Activated naive CD8-positive, alpha-beta T cell treated with anti-CD3 and anti-CD28 coated beads, Interleukin-2, amount 10 ng/mL, durations not matched to agents 7 days and 5 days (primary cell): ENCODE measurements at regions not wholly inside any gene's neighbourhood (a gene's known extent, or its start where the extent isn't known, plus 50 kb on each side); places are given as distances from the start of the nearest gene placed in this dataset.

Experiments used
- ATAC-seq: fragments of 150-1000 bp; cut with Tn5 transposase; one replicate; pipeline ENCODE4 v1.10.0; 2021; ENCODE audit warnings: low read depth, moderate library complexity
- POLR2A ChIA-PET: fragments of 350-600 bp; sonication (Branson Sonifier 250); formaldehyde crosslinking; loops from one replicate; lab custom pipeline; 2021; ENCODE audit warnings: antibody characterized with exemption; lab: Charles Lee
- DNase-seq: peaks from one replicate; pipeline ENCODE4 v3.0.0; 2021
- H3K27ac Mint-ChIP-seq: one replicate; pipeline ENCODE4 v1.8.0; 2022; ENCODE audit warnings: mild to moderate bottlenecking, mixed read lengths
- H3K27me3 Mint-ChIP-seq: one replicate; pipeline ENCODE4 v1.8.0; 2022; ENCODE audit warnings: mild to moderate bottlenecking, moderate library complexity, mixed read lengths
- H3K36me3 Mint-ChIP-seq: one replicate; pipeline ENCODE4 v1.8.0; 2021; ENCODE audit warnings: mild to moderate bottlenecking, mixed read lengths
- H3K4me1 Mint-ChIP-seq: one replicate; pipeline ENCODE4 v1.8.0; 2021; ENCODE audit warnings: mixed read lengths
- H3K4me3 Mint-ChIP-seq: one replicate; pipeline ENCODE4 v1.8.0; 2022; ENCODE audit warnings: mild to moderate bottlenecking, moderate library complexity, mixed read lengths
- H3K9me3 Mint-ChIP-seq: one replicate; pipeline ENCODE4 v1.8.0; 2021; ENCODE audit warnings: mixed read lengths

- Mint-ChIP-seq H3K9me3 (no peaks in the 10 kb centered on the region), H3K27me3 (peaks cover 4% of the 10 kb centered on the region), H3K36me3 (no peaks in the 10 kb centered on the region), H3K27ac (no peak overlapping the region), H3K4me3 (no peak overlapping the region), H3K4me1 (no peaks in the 10 kb centered on the region)
- DNase-seq (no peak), ATAC-seq (no peak)
- POLR2A ChIA-PET, result no interaction called here
These were observed 181.2 kb downstream of the NR4A2 start for GRCh38 chr2:156151351-156151750.

- no peak overlapping the region for H3K27ac Mint-ChIP-seq
- H3K27me3 Mint-ChIP-seq, result no peaks in the 10 kb centered on the region
- H3K4me3 Mint-ChIP-seq, result no peak overlapping the region
- ATAC-seq (no peak), DNase-seq (no peak)
- no peaks in the 10 kb centered on the region for H3K9me3 Mint-ChIP-seq
- no peaks in the 10 kb centered on the region for H3K36me3 Mint-ChIP-seq
- no peaks in the 10 kb centered on the region for H3K4me1 Mint-ChIP-seq
- POLR2A ChIA-PET, result no interaction called here
These were observed 184.8 kb downstream of the NR4A2 start for GRCh38 chr2:156147594-156148330.

GRCh38 chr2:156145976-156146375 lies 186.5 kb downstream of the NR4A2 start:
- no peak for ATAC-seq
- Mint-ChIP-seq H3K4me1 (no peaks in the 10 kb centered on the region), H3K27ac (no peak overlapping the region), H3K4me3 (no peak overlapping the region), H3K9me3 (no peaks in the 10 kb centered on the region), H3K36me3 (no peaks in the 10 kb centered on the region), H3K27me3 (no peaks in the 10 kb centered on the region)
- POLR2A ChIA-PET, result no interaction called here
- no peak for DNase-seq

GRCh38 chr2:156145469-156145868 lies 187.1 kb downstream of the NR4A2 start:
- H3K4me1 Mint-ChIP-seq, result no peaks in the 10 kb centered on the region
- H3K27me3 Mint-ChIP-seq, result no peaks in the 10 kb centered on the region
- H3K36me3 Mint-ChIP-seq, result no peaks in the 10 kb centered on the region
- DNase-seq (no peak), ATAC-seq (no peak)
- H3K9me3 Mint-ChIP-seq, result no peaks in the 10 kb centered on the region
- no peak overlapping the region for H3K27ac Mint-ChIP-seq
- POLR2A ChIA-PET, result no interaction called here
- no peak overlapping the region for H3K4me3 Mint-ChIP-seq

GRCh38 chr2:156136566-156136965 lies 196.0 kb downstream of the NR4A2 start:
- H3K4me1 Mint-ChIP-seq, result no peaks in the 10 kb centered on the region
- no peak overlapping the region for H3K4me3 Mint-ChIP-seq
- no peaks in the 10 kb centered on the region for H3K27me3 Mint-ChIP-seq
- no peak for DNase-seq
- ATAC-seq, result no peak
- POLR2A ChIA-PET, result no interaction called here
- no peak overlapping the region for H3K27ac Mint-ChIP-seq
- no peaks in the 10 kb centered on the region for H3K36me3 Mint-ChIP-seq
- H3K9me3 Mint-ChIP-seq, result no peaks in the 10 kb centered on the region

GRCh38 chr2:156134887-156135286 lies 197.6 kb downstream of the NR4A2 start:
- no peak for ATAC-seq
- Mint-ChIP-seq H3K36me3 (no peaks in the 10 kb centered on the region), H3K4me1 (no peaks in the 10 kb centered on the region), H3K4me3 (no peak overlapping the region), H3K9me3 (no peaks in the 10 kb centered on the region), H3K27ac (no peak overlapping the region), H3K27me3 (peaks cover under 1% of the 10 kb centered on the region)
- POLR2A ChIA-PET, result no interaction called here
- DNase-seq, result no peak

GRCh38 chr2:156132941-156133340 lies 199.6 kb downstream of the NR4A2 start:
- H3K36me3 Mint-ChIP-seq, result no peaks in the 10 kb centered on the region
- H3K9me3 Mint-ChIP-seq, result no peaks in the 10 kb centered on the region
- H3K27ac Mint-ChIP-seq, result no peak overlapping the region
- H3K4me3 Mint-ChIP-seq, result no peak overlapping the region
- ATAC-seq (no peak), DNase-seq (no peak)
- POLR2A ChIA-PET, result no interaction called here
- peaks cover 2% of the 10 kb centered on the region for H3K27me3 Mint-ChIP-seq
- H3K4me1 Mint-ChIP-seq, result no peaks in the 10 kb centered on the region

GRCh38 chr2:156132130-156132529 lies 200.4 kb downstream of the NR4A2 start:
- Mint-ChIP-seq H3K4me1 (no peaks in the 10 kb centered on the region), H3K4me3 (no peak overlapping the region), H3K9me3 (no peaks in the 10 kb centered on the region), H3K36me3 (no peaks in the 10 kb centered on the region), H3K27me3 (peaks cover 2% of the 10 kb centered on the region), H3K27ac (no peak overlapping the region)
- ATAC-seq (no peak), DNase-seq (no peak)
- POLR2A ChIA-PET, result no interaction called here

GRCh38 chr2:156129227-156129626 lies 203.3 kb downstream of the NR4A2 start:
- no peak for DNase-seq
- Mint-ChIP-seq H3K4me3 (no peak overlapping the region), H3K27ac (no peak overlapping the region), H3K9me3 (no peaks in the 10 kb centered on the region), H3K4me1 (no peaks in the 10 kb centered on the region), H3K27me3 (peaks cover 2% of the 10 kb centered on the region), H3K36me3 (no peaks in the 10 kb centered on the region)
- ATAC-seq, result no peak
- POLR2A ChIA-PET, result no interaction called here

GRCh38 chr2:156125018-156125417 lies 207.5 kb downstream of the NR4A2 start:
- DNase-seq, result no peak
- POLR2A ChIA-PET, result no interaction called here
- Mint-ChIP-seq H3K36me3 (no peaks in the 10 kb centered on the region), H3K9me3 (no peaks in the 10 kb centered on the region), H3K4me1 (no peaks in the 10 kb centered on the region), H3K27ac (no peak overlapping the region), H3K27me3 (peaks cover 2% of the 10 kb centered on the region), H3K4me3 (no peak overlapping the region)
- ATAC-seq, result no peak

- no peak overlapping the region for H3K27ac Mint-ChIP-seq
- H3K4me3 Mint-ChIP-seq, result no peak overlapping the region
- DNase-seq (no peak), ATAC-seq (no peak)
- no peaks in the 10 kb centered on the region for H3K9me3 Mint-ChIP-seq
- POLR2A ChIA-PET, result no interaction called here
- H3K4me1 Mint-ChIP-seq, result no peaks in the 10 kb centered on the region
- no peaks in the 10 kb centered on the region for H3K27me3 Mint-ChIP-seq
- H3K36me3 Mint-ChIP-seq, result no peaks in the 10 kb centered on the region
These were observed 208.1 kb downstream of the NR4A2 start for GRCh38 chr2:156124458-156124857.

- Mint-ChIP-seq H3K4me1 (no peaks in the 10 kb centered on the region), H3K27me3 (no peaks in the 10 kb centered on the region), H3K36me3 (no peaks in the 10 kb centered on the region), H3K9me3 (peaks cover 6% of the 10 kb centered on the region), H3K4me3 (no peak overlapping the region), H3K27ac (no peak overlapping the region)
- POLR2A ChIA-PET, result no interaction called here
- no peak for DNase-seq
- ATAC-seq, result no peak
These were observed 213.6 kb downstream of the NR4A2 start for GRCh38 chr2:156118753-156119416.

- POLR2A ChIA-PET, result no interaction called here
- H3K27ac Mint-ChIP-seq, result no peak overlapping the region
- H3K27me3 Mint-ChIP-seq, result no peaks in the 10 kb centered on the region
- no peak overlapping the region for H3K4me3 Mint-ChIP-seq
- no peaks in the 10 kb centered on the region for H3K4me1 Mint-ChIP-seq
- peaks cover 6% of the 10 kb centered on the region for H3K9me3 Mint-ChIP-seq
- H3K36me3 Mint-ChIP-seq, result no peaks in the 10 kb centered on the region
- DNase-seq (no peak), ATAC-seq (no peak)
These were observed 216.4 kb downstream of the NR4A2 start for GRCh38 chr2:156116113-156116512.

GRCh38 chr2:156115338-156115737 lies 217.2 kb downstream of the NR4A2 start:
- H3K36me3 Mint-ChIP-seq, result no peaks in the 10 kb centered on the region
- ATAC-seq, result no peak
- POLR2A ChIA-PET, result no interaction called here
- DNase-seq, result no peak
- no peaks in the 10 kb centered on the region for H3K4me1 Mint-ChIP-seq
- no peak overlapping the region for H3K4me3 Mint-ChIP-seq
- H3K27ac Mint-ChIP-seq, result no peak overlapping the region
- H3K27me3 Mint-ChIP-seq, result no peaks in the 10 kb centered on the region
- peaks cover 6% of the 10 kb centered on the region for H3K9me3 Mint-ChIP-seq
